ENCODE measurements at regions not wholly inside any gene's neighbourhood (a gene's known extent, or its start where the extent isn't known, plus 50 kb on each side); places are given as distances from the start of the nearest gene placed in this dataset.
A peak's percentile ranks its signal among the peaks of the same experiment; 100 is the strongest.

- no peak for DNase-seq (ENCODE audit: low read depth)
These were observed 56.0 kb upstream of the CTXND1 start for GRCh38 chr15:80308002-80308401.

- DNase-seq (ENCODE audit: low read depth), result peak; percentile 42
These were observed 57.9 kb upstream of the CTXND1 start for GRCh38 chr15:80309769-80310384.

- DNase-seq (ENCODE audit: low read depth), result peak; percentile 59
These were observed 58.8 kb upstream of the CTXND1 start for GRCh38 chr15:80310776-80311175.

GRCh38 chr15:80315289-80315987 lies 63.4 kb upstream of the CTXND1 start:
- DNase-seq (ENCODE audit: low read depth), result no peak

- DNase-seq (ENCODE audit: low read depth), result peak; percentile 84
These were observed 65.6 kb upstream of the CTXND1 start for GRCh38 chr15:80317389-80318182.

GRCh38 chr15:80321853-80322252 lies 69.8 kb upstream of the CTXND1 start:
- DNase-seq (ENCODE audit: low read depth), result no peak

GRCh38 chr15:80323285-80323684 lies 71.3 kb upstream of the CTXND1 start:
- no peak for DNase-seq (ENCODE audit: low read depth)

GRCh38 chr15:80324545-80325080 lies 72.6 kb upstream of the CTXND1 start:
- no peak for DNase-seq (ENCODE audit: low read depth)

GRCh38 chr15:80325206-80325605 lies 73.2 kb upstream of the CTXND1 start:
- peak; percentile 61 for DNase-seq (ENCODE audit: low read depth)

- DNase-seq (ENCODE audit: low read depth), result no peak
These were observed 74.3 kb upstream of the CTXND1 start for GRCh38 chr15:80326270-80326669.

- DNase-seq (ENCODE audit: low read depth), result no peak
These were observed 75.7 kb upstream of the ARNT2 start for GRCh38 chr15:80328496-80328895.

GRCh38 chr15:80331886-80332406 lies 72.2 kb upstream of the ARNT2 start:
- no peak for DNase-seq (ENCODE audit: low read depth)

- DNase-seq (ENCODE audit: low read depth), result no peak
These were observed 70.9 kb upstream of the ARNT2 start for GRCh38 chr15:80333261-80333660.

GRCh38 chr15:80334521-80334920 lies 69.7 kb upstream of the ARNT2 start:
- DNase-seq (ENCODE audit: low read depth), result no peak

- no peak for DNase-seq (ENCODE audit: low read depth)
These were observed 64.6 kb upstream of the ARNT2 start for GRCh38 chr15:80339601-80340000.

- DNase-seq (ENCODE audit: low read depth), result no peak
These were observed 62.0 kb upstream of the ARNT2 start for GRCh38 chr15:80342148-80342547.

- DNase-seq (ENCODE audit: low read depth), result no peak
These were observed 60.6 kb upstream of the ARNT2 start for GRCh38 chr15:80343554-80343992.

GRCh38 chr15:80350941-80351610 lies 53.1 kb upstream of the ARNT2 start:
- peak; percentile 25 for DNase-seq (ENCODE audit: low read depth)
